HG03095 (cell line): ENCODE measurements at regions not wholly inside any gene's neighbourhood (a gene's known extent, or its start where the extent isn't known, plus 50 kb on each side); places are given as distances from the start of the nearest gene placed in this dataset.
"Not testable (repeated sequence)": the region's sequence is repeated elsewhere in the genome, so short reads cannot be mapped to it uniquely, and the experiment has no call there.

ENCODE experiments used
- ATAC-seq: cut with Tn5 transposase; IDR thresholded peaks from one replicate; pipeline ENCODE4 v1.9.1; 2021; ENCODE audit warnings: moderate library complexity; ENCODE audit not compliant: unreplicated experiment

DNA sequence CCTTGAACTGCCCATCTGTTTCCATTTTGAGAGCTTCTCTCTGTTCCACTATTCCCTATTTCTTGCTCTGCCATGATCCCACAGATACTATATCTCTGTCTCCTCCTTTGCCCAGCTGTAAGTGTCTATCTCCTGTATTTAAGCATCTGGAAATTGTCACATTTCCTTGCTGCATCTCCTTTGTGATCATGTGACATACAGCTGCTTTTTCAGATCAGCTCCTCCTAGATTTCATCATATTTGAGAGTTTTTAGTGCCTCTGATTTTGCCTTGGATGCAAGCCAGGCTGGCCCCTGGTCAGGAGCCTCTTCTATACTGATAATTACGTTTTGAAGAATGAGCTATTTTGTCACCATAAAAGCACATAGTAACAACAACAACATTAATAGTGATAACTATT lies 131.7 kb upstream of the TNP1 start:
- ATAC-seq, result no peak

DNA sequence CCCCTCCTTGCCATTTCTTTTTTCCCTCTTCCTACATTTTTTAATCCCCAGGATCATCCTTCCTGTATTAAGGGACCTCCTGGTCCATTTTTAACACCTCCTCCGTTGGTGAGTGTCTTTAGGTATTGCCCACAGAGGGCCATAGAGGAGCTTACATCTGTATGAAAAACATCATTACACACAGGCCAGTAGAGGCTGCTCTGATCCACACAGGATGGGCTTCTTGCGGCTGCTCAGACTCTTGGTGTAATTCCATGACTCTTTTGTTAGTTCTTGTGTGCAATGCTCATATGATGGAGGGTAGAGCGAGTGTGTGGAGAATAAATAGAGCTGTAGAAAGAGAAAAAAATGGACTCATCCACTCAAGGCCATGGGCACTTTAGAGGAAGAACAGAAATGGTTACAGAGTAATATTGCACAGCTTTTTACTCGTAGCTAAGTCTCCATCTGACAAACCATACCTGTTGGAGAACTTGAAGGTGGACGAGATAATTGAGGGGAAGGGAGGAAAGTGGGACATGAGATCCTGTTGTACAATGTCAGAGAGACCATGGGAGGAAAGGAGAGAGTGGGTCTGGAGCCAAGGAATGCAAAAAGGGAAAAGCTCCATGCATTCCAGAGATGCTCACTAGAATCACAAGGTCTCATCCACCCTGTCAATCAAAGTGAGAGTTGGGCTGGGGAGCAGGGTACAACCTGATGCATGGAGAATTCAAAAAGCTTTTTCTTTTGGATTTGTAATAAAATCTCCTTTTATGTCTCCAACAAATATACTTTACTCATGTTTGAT lies 129.7 kb upstream of the TNP1 start:
- ATAC-seq, result no peak

DNA sequence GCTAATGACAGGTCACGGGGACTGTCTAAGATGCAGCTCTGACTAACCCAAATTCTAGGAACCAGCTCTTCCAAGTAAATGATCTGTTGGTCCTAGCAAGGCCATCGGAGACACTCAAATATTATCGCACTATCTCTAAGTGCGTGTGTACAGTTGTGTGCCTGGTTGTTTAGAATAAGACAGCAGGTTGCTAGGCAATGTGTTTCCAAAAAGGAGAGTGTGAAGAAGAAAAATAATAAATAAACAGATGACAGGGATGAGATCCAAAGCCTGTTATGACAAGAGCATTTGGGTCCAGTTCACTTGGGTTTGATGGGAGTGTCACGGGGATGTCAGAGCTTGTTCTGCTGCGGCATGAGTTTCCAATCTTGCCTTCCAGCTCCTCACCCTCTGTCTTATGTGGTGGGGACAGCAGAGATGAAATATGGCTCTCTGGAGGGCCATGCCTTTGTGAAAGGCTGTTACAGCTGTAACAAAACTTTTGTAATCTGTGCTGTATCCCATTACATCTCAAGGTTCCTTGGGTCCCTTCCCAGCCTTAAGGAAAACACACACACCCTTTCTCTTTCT lies 127.5 kb upstream of the TNP1 start:
- ATAC-seq, result no peak

DNA sequence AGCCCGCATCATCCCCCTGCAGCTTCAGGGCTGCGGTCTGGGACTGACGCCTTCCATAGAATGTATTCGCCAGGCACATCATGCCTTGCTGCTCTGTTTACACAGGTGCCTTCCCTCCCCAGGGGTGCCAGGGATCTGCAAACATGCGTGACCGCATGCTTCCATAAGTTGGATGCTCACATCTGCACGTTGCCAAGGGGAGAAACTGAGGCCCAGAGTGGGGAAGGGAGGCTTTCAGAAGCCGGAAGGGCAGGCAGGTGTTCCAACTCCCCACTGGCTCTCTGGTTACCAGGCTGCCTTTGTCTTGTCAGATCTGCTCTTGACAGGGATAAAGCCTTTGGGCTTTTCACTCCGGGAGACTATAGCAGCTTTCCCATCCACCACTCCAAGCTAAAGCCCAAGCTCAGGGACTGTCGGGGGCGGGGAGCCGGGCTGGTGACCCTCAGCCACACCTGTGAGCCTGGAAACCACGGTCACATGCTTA lies 125.8 kb upstream of the TNP1 start:
- no peak for ATAC-seq

DNA sequence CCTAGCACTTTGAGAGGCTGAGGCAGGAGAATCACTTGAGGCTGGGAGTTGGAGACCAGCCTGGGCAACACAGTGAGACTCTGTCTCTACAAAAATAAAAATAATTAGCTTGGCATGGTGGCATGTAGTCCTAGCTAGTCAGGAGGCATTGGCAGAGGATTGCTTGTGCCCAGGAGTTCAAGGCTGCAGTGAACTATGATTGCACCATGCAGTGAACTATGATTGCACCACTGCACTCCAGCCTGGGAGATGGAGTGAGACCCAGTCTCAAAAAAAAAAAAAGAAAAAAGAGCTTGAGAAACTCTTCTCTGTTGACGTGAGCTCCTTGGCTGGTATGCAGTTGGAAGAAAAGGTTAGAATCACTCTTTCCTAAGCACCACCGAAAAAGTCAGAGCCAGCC lies 125.1 kb upstream of the TNP1 start:
- no peak for ATAC-seq

DNA sequence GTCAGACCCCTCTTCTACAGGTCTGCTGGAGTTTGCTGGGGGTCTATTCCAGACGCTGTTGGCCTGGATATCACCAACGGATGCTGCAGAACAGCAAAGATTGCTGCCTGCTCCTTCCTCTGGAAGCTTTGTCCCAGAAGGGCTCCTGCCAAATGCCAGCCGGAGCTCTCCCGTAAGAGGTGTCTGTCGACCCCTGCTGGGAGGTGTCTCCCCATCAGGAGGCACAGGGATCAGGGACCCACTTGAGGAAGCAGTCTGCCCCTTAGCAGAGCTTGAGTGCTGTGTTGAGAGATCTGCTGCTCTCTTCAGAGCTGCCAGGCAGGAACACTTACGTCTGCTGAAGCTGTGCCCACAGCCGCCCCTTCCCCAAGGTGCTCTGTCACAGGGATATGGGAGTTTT lies 122.1 kb upstream of the TNP1 start:
- ATAC-seq, result not testable (repeated sequence)

DNA sequence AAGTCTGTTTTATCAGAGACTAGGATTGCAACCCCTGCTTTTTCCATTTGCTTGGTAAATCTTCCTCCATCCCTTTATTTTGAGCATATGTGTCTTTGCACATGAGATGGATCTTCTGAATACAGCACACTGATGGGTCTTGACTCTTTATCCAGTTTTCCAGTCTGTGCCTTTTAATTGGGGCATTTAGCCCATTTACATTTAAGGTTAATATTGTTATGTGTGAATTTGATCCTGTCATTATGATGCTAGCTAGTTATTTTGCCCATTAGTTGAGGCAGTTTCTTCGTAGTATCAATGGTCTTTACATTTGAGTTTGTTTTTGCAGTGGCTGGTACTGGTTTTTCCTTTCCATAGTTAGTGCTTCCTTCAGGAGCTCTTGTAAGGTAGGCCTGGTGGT lies 120.6 kb upstream of the TNP1 start:
- ATAC-seq, result not testable (repeated sequence)

DNA sequence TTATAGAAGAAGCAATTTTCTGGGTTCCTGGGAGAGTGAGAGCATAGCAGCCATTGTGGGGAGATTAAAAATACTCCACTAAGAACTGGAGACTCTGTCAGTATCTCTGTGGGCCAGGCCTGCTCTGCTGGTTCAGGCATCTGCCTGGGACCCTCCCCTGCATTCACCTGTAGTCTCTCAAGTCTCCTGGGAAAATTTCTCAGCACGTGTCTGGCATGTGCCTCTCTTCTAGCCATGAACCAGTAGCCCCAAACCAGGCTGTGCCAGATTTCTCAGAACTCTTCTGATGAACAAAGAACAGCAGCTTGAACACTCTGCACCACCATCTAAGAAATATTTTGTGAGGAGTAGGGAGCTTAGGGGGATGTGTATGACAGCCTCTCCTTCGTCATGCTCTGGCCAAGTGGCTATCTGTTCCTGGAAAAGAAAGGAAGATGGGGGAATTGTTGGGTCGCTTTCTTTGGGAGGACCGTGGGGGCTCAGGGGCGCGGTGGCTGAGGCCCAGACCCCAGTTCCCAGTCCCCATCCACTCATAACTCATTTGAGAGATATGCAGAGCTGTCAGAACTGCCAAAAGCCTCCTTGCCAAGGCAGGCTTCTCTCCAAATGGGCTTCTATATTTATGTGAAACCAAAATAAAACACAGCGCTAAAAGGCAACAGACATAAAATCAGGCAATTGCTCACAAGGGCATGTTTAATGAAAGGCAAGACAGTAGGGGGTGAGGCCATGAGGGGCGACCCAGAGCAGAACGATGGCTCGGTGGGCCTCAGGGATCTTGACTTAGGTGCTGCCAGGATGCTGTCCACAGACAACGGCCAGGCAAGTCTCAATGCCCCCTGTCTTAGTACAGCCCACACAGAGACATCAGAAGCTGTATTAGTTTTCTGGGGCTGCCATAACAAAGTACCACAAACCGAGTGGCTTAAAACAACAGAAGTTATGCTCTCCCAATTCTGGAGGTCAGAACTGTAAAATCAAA lies 114.7 kb upstream of the TNP1 start:
- no peak for ATAC-seq

DNA sequence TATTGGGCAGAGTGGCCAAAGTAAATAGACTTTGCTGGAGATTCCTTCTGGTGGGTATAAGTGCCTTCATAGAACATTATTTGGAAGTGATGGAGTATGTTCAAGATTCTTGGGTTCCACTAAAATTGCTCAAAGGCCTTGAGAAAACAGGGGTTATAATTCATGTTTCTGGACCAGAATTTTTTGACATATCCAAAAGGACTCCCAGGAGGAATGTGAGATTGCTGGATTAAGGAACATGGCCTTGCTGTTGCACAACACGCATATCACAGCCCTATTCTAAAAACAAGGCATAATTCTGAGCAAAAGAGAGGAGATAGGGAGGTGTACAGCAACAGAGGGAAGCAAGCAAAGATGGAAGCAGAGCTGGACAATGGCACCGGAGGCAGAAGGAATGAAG lies 111.7 kb upstream of the TNP1 start:
- no peak for ATAC-seq

DNA sequence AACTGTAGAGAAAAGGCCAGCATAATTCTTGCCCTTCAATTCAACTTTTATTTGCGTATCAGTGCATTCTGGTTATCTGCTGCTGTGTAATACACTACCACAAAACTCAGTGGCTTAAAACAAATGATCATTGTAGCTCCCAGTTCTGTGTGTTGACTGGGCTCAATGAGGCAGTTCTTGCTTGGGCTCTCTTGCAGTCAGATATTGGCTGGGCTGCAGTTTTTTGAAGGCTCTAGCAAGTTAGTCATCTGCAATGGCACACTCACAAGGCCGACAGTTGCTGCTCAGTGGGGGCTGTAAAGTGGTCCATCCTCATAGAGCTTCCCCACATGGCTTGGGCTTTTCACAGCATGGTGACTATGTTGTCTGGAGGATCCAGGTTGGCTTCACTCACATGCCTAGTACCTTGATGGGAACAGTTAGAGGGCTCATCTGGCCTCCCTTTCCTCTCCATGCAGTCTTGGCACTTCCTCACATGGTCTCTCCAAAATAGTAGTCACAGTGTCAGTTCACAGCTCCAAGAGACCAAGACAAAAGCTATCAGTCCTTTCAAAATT lies 110.6 kb upstream of the TNP1 start:
- no peak for ATAC-seq

DNA sequence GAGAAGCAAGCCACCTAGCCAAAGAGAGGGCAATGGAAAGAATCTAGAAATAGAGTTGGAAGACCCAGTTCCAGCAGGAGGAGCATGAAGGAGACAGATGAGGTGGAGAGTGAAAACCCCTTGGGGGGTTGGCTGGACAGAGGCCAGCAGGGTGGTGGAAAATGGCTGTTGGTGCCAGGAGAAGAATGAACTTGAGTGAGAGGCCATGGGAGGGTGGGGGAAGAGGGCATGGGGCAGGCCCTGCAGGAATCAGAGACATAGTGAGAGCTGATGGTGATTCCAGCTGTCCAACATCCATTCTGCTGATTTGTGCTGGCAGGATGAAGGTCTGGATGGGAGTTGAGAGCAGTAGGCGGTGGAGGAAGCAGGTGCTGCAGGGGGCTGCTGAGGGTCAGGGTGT lies 108.0 kb upstream of the TNP1 start:
- ATAC-seq, result no peak

DNA sequence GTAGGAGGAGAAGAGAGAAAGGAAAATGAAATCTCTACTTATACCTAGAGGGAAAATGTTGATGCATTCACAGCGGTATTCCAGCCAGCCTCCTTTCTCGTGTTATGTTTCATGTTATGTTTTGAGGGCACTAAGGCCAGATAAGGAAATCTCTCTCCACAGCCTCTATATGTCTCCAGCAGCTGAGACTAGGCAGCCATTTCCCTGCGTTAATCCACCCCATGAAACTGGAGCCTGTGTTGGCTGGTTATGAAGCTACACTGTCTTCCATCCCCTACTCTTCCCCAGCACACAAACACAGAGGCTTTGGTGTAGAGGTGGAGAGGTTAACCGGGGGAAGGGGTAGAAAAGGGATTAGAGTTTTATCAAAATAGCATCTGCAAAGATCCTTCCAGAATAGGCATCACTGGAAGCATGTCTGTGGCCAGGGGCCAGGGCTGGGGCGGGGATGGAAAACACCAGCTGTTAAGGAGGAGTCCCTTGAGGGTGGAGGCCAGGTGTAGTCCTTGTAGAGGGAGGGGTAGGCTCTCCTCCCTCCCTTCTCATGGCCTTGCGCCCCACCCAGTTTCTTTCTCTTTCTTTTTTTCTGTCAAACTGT lies 100.9 kb upstream of the TNP1 start:
- no peak for ATAC-seq

DNA sequence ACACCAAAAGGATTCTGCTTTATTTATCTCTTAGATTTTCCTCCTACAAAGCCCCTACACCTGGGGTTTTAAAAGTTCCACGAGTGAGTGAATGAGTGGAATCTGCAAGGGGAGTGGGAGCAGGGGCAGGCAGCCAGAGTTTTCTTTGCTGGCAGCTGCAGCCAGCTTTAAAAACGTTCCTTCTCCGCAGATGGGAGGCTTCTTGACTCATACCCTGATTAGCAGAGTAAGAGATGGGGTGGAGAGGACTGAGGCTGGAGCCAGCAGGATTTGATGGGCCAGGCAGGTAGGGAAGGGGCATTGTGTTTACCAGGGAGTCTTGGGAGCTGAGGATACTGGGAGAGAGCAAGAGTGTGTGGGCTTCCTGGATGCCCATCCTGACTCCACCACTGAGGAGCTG lies 99.6 kb upstream of the TNP1 start:
- ATAC-seq, result no peak

DNA sequence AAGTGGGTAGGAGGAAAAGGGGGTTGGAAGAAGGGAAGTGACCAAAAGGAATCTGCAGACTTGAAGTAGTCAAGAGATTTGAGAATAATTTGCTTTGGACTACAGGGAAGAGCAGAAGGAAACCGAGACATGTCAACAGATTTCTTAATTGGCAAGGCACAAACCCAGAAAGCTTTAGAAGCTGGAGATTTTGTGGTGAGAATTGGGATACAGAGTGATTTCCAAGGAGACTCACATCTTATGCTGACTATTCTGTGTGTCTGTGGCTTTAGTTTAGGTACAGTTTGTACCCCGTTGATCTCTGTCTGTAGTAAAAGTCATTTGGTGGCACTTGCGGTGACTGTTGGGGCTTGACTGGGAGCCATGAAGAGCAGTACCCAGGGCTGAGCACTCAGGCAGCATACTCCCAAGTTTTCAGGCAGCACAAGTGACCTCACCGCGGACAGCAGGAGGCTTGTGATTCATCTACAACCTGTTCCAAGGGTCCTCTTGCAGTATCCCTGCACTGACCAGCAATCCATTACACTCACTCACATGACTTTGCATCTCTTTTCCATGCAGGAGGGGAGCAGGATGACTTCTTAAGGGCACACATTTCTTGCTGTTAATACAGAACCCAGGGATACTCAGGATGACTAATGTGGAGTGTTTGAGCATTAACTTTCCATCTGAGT lies 97.1 kb upstream of the TNP1 start:
- ATAC-seq, result no peak

DNA sequence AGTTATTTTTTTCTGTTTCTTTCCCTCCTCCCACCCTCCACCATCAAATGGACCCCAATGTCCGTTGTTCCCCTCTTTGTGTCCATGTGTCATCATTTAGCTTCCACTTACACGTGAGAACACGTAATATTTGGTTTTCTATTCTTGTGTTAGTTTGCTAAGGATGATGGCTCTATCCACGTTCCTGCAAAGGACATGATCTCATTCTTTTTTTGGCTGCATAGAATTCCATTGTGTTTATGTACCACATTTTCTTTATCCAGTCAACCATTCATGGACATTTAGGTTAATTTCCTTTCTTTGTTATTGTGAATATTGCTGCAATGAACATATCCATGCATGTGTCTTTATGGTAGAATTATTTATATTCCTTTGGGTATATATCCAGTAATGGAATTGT lies 91.3 kb upstream of the TNP1 start:
- ATAC-seq, result no peak

DNA sequence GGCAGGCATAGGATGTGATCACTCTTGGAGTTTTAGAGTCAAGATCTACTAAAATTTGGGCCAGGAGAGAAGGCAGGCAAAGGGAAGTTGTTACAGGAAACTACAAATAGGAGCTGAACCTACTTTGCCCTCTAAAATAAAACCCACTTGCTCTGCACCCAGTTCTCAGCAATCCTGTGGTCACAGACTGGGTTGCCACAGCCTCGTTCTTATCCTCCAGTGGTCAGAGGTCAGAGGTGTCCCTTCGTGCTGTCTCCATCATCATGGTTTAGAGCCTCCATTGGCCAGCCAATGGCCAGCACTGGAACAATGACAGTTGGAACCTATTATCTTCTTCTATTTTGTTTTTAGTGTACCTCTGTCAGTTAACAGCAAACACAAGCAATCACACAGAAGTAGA lies 90.7 kb upstream of the TNP1 start:
- ATAC-seq, result no peak

DNA sequence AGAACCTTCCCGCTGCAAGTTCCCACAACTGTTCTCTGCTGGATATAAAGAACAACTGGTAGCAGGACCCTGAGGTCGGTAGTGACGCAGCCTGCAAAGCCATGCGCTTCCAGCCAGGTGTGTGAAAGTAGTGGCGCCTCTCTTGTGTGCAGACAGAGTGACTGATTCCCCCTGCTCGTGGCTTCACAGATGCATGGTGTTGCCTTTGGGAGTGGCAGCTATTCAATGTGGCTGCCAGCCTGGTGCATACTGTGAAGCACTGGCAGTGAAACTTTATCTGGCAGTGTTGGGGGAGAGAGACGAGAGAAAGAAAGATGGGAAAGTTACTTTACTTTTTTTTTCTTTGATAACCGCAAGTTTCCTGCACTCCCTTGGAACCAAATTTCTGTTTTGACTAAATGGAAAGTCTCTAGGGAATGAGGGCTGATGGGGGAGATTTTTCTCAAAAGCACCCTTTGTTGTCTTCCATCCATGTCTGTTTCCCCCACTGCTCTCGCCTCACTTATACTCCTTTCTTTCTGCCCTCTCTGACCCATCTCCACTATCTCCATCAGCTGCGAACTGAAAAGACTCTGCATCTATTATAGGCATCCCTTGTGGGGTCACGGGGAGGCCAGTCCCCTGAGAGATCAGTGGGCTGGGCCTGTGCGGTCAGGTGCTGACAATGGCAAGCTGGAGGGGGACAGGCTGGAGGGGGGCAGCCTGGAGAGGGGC lies 90.0 kb upstream of the TNP1 start:
- ATAC-seq, result no peak

DNA sequence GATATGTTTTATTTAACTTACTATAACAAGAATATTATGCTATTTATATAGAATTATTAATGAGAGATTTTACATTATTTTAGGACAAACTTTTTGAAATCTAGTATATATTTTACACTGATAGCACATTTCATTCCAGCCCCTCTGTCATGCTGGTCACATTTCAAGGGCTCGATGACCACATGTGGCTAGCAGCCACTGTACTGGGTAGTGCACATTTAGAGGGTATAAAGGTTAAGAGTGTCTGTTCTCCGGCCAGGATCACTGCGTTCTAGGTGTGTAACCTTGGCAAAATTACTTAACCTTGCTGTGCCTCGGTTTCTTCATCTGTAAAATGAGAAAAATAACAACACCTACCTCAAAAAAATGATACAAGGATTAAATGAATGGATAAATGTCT lies 87.2 kb upstream of the TNP1 start:
- ATAC-seq, result no peak

DNA sequence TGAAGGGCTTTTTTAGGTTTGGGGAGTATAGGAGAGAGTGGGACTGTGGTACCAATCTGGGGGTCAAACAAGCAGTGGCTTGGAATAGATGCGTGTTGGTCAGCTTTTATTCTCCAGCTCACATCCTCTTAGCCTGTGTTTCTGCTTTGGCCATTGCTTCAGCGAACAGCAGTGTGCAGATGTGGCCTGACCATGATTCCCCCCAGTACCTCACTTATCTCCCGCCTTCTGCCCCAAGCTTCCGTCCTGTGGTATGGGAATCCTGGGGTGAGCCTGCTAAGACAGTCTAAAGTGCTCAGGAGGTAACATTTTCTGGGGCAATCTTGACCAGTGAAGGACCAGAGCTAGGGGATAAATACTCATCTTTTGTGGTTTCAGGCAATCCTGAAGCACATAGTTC lies 84.9 kb upstream of the TNP1 start:
- no peak for ATAC-seq

DNA sequence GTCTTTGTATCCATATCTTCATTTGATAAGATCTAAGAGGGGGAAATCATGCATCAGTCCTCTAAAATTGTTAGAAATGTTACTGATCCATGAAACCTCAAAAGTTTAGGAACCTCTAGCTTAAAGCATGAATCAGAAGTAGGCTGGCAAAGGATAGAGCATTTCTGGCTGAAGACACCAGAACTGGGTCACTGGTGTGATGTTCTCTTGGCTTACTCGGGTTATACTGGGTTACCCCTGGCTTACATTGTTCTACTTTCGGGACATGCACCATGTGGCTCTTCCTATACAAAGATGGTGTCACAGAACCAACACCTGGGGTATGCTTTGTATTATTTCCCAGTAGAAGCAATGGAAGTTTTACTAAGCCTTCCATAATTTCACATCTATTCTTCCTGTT lies 83.2 kb upstream of the TNP1 start:
- ATAC-seq, result no peak
